GM04504 (cell line): ENCODE measurements at regions not wholly inside any gene's neighbourhood (a gene's known extent, or its start where the extent isn't known, plus 50 kb on each side); places are given as distances from the start of the nearest gene placed in this dataset.
"Not testable (repeated sequence)": the region's sequence is repeated elsewhere in the genome, so short reads cannot be mapped to it uniquely, and the experiment has no call there.

Experiments used
- DNase-seq: peaks from one replicate; pipeline ENCODE4 v3.0.0-alpha.2; 2012; ENCODE audit warnings: low read depth

DNA sequence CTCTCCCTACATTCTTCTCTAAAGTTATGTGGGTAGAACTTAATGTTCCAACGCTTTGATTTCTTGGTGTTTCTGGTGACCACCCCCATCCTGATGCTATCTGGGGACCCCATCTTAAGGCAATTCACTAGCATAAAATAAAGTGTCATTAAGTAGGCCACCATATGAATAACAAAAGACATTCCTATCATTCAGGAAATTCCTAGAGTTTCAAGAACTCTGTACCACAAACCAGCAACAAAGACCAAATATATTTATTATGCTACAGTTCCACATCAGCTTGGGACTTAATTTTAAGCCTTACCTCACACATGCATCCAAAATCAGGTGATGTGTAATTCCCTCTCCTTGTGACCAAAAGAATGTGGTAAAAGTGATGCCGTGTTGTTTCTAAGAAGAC, 254.6 kb upstream of the LRRC4C start:
- DNase-seq = no peak

DNA sequence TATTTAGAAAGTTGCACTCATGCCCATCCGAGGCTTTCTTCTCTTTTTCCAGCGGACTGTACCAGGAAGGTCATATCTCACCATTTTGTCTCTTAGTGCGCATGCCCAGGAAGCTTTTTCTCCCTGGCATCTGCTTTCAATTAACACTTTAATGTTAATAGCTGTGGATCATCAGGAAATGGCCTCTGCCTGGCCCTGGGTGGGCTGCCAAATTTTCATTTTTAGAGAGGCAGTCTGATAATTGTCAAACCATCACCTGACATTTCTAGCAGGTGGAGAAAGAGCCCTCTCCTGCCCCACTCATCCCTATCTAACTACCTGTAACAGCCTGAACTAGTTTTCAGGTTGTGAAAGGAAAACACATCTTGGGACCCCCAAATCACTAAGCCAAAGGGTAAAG, 257.4 kb upstream of the LRRC4C start:
- no peak for DNase-seq

DNA sequence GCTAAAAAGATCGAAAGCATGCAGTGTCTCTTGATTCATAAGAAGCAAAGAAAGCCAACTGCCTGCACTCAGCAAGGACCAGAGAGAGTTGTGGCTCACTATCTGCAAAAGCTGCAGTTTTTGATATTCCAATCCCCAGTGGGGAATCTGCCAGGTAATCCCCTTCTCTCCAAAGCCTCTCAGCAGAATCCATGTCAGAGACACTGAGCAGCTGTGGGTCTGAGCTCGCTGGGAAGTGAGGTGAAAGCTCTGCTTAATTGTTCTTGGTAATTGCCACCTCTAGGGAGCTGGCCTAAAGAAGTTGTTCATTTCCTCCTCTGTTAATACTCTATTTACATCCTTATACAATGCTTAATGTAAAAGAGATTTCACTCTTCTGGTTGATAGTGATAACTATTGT, 261.3 kb upstream of the LRRC4C start:
- DNase-seq = no peak

DNA sequence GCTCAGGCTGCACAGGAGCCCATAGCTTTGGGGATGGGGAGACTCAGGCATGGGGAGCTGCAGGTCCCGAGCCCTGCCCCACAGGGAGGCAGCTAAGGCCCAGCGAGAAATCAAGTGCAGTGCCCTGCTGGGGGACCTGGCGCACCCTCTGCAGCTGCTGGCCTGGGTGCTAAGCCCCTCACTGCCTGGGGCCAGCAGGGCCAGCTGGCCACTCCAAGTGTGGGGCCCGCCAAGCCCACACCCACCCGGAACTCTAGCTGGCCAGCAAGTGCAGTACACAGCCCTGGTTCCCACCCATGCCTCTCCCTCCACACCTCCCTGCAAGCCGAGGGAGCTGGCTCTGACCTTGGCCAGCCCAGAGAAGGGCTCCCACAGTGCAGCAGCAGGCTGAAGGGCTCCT, 268.7 kb upstream of the LRRC4C start:
- not testable (repeated sequence) for DNase-seq

DNA sequence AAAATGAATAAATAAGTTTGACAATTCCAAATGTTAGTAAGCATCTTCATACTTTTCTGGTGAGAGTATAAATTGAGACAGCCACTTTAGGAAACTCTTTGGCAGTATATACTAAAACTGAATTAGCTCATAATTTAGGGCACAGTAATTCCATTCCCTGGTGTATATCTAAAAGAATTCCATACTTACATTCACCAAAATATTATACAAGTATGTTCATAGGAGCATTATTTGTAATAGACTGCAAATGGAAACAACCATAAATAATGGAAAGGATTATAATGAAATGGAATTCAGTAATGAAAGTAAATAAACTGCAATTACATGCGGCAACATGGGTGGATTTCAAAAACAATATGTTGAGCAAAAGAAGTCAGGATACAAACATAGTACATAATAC, 315.8 kb upstream of the LRRC4C start:
- no peak for DNase-seq

DNA sequence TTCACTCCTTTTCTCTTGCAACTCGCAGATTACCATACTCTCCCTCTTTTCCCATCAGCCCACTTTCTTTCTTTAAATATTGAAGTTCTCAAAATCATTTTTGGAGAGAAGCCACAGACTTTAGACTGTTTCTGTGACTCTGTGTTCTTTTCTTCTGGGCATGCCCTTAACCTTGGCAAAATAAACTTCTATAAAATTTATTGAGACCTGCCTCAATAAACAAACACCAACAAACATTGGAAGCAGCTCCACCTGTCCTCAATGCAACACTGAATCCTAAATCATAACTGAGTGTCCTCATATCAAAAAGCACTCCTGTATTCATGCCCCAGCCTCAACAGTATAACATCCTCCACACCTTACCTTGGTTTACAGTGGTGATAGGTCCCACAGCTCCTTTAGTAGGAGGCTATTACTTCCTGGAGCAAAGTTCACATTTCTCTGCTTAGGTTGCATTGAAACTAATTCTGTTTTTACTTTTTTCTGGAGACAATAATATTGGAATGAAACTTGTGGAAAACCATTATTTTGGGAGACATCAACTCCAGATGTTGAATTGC, 320.0 kb upstream of the LRRC4C start:
- DNase-seq = no peak

DNA sequence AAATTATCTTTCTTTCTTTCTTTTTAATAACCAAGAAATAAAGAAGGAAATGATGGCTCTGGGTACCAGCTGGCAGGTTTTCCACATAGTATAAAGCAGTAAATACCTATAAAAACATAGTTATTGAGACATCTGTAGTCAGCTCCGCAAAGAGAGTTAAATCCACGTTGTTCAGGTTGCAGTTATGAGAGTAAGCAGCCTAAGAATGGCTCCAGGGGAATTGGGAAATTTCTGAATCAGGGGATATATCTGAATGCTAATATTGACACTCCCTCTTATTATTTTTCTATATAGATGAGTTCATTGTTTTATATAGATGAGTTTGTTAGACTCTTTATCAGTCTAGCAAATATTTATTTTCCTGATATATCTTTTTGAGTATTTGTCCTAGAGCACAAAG, 322.0 kb upstream of the LRRC4C start:
- no peak for DNase-seq

DNA sequence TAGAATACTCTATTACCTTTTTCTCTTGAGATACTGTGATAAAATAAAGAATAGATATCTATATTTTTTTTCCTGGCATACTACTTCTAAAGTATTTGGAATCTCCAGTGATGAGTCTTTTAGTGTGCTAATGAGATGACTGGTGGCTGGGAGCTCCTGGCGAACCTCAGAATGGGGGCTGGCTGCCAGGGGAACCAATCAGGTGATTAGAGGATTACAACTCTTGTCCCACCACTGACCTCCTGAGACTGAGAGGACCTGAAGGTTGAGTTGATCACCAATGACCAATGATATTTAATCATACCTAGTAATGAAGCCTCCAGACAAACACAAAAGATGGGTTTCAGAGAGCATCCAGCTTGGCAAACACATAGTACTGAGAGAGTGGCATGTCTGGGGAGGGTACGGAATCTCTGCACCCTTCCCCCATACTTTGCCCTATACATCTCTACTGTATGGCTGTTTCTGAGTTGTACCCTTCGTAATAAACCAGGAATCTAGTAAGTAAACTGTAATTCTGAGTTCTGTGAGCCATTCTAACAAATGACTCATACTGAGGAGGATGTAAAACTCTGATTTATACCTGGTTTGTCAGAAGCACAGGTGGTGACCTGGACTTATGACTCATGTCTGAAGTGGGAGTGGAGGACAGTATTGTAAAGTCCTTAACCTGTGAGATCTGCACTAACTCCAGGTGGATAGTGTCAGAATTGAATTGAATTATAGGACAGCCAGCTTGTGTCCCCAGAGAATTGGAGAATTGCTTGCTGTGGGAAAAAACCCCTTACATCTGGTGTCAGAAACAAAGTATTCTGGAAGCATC, 325.3 kb upstream of the LRRC4C start:
- DNase-seq = no peak

DNA sequence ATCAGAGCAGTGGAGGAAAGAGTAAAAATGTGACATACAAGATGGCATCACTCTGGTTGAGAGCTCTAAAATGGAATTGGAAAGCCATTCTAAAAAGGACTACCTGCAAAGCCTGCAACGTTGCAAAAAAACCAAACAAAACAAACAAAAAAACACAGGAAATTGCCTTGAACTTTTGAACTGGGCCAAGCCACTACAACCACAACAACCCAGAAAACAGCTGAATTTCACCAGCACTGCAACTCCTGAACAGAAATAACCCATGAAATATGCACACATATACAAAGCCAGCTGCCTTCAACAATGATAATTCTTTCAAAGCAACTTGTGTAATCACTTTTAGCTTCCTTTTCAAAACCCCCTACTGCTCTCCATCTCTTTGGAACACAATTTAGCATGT, 326.6 kb upstream of the LRRC4C start:
- DNase-seq = no peak

DNA sequence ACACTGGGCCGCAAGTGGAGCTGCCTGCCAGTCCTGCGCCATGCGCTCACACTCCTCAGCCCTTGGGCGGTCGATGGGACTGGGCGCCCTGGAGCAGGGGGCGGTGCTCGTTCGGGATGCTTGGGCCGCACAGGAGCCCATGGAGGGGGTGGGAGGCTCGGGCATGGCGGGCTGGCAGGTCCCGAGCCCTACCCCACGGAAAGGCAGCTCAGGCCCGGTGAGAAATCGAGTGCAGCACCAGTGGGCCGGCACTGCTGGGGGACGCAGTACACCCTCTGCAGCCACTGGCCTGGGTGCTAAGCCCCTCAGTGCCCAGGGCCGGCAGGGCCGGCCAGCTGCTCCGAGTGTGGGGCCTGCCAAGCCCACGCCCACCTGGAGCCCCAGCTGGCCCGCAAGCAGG, 328.7 kb upstream of the LRRC4C start:
- DNase-seq = no peak

DNA sequence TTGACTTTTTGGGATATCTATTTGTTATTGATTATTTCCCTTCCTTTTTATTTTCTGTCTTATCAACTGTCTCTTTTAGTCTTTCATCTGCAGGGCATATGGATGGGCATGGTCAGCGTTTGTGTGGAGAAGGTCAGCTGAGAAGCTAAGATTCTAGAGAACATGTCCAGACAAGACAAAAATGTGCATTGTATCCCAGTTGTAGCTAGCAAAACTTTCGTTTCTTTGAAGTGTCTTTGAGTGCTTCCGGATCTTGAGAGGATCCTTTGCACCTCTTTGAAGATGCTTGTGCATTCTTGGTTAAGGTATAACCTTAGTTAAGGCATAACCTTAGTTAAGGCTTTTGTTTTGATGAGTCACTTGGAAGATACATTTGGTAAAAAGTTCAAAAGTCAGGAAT, 329.9 kb upstream of the LRRC4C start:
- no peak for DNase-seq

DNA sequence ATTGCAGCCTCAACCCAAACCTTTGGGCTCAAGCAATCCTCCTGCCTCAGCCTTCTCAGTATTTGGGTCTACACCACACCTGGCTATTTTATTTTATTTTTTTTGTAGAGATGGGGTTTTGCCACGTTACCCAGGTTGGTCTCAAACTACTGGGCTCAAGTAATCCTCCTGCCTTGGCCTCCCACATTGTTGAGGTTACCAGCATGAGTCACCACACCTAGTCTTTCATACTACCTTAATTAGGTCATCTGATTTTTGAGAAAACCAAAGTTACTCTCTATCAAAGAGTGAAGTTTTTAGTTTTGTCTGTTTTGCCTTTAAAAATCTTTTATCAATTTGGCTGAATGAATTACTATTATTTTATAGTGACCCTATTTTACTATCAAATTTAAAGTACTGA, 335.6 kb upstream of the LRRC4C start:
- no peak for DNase-seq

DNA sequence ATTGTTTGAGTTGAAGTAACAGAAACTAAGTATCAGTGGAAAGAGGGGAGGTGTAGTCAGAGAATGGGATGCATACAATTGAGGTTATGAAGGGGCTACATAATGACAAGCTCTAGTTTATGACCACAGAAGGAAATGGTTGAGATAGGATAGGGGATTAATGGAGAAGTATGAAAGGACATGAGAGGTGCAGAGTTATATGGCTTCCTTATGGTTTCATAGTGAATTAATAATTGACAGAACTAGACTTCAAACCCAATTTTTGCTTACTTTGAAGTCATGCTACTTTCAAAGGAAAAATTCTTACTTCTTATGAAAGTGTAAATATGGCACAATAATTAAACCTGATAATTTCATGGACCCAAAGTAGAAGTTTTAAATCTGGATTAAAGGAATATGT, 340.3 kb upstream of the LRRC4C start:
- no peak for DNase-seq

DNA sequence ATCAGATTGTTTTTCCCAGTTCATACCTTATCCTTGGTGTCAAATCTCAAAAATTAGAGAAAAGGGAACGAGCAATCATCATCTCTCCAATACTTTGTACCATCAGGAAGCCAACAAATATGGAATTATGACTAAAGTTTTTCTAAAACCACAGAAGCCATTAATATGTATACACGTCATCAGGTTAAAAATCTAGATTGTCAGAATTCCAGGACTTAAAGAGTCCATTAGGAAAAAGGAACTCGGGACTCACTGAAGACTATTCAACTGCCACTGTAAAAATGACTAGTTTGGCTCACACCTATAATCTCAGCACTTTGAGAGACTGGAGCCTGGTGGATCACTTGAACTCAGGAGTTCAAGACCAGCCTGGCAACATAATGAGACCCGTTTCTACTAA, 344.4 kb upstream of the LRRC4C start:
- no peak for DNase-seq

DNA sequence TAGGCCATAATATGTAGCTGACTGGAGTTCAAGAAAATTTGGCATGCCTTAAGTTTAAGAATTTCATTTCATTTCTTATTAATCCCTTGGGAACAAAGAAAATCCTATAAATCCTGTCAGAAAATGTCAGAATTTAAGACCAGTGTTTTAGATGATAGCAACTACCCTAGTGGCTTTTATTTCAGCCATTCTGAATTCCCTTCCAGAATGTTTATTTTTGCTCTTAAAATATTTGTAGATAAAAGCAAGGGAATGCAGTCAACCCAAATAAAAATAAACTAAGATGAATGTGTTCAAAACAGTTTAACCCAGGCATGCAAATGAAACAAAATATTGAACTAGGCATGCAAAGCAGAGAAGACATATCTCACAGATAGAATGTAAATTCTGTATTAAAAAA, 356.9 kb upstream of the LRRC4C start:
- no peak for DNase-seq

DNA sequence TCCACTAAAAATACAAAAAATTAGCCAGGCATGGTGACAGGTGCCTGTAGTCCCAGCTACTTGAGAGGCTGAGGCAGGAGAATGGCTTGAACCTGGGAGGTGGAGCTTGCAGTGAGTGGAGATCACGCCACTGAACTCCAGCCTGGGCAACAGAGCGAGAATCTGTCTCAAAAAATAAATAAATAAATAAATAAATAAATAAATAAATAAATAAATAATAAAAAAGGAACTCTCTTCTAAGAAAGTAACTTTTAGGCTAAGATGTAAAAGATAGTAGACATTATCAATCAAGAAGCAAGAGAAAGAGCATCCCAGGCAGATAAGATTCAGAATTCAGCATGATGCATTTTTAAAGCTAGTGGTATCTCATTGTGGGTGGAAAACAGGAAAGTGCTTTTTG, 364.8 kb upstream of the LRRC4C start:
- not testable (repeated sequence) for DNase-seq

DNA sequence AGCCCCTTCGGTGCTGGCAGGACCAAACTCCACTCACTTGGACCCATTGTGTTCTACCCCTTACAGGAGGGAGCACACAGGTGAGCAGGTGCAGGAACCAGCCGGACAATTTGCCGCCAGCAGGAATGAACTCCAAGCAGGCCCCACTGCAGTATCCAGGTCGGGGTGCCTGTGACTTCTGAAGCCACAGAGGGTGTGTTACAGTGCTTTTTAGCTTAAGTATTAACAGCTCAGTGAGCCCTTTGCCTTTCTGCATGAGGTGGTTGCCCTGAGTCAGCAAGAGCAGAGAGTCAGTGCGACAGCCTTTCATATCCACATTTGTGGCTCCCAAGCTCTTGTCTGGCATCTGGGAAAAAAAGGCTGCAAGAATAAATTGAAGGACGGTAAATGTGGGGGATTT, 366.6 kb upstream of the LRRC4C start:
- no peak for DNase-seq

DNA sequence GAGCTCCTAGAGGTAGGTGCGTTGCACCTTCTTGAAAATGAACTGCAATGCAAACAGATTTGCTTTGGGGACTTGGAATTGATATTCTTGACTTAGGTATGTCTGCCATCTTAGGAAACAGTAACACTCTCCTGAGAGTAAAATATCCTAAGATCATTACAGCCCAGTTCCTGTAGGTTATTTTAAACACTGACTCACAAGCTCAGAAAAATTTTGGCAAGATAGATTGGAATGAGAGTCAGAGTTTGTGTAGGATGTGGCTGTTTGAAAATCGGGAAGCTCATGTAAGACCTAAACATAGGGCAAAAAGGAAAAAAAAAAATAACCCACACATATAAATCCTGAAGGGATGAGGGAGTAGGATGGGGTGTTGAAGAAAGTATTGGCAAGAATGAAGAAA, 377.0 kb upstream of the LRRC4C start:
- DNase-seq = no peak

DNA sequence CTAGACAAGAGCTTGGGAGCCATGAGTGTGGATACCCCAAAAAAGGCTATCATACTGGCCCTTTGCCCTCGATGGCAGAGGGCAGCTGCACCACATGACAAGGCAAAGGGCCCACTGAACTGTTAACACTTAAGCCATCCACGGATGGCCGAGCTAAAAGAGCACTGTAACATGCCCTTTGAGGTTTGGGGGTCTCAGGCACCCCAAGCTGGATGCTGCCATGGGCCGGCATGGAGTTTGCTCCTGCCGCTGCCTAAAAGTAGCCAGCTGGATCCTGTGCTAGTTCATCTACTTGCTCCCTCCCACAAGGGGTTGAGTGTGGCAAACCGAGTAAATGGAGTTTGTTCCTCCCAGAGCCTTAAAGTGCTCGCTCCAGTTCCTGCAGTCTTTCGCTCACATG, 383.2 kb upstream of the LRRC4C start:
- DNase-seq = no peak

DNA sequence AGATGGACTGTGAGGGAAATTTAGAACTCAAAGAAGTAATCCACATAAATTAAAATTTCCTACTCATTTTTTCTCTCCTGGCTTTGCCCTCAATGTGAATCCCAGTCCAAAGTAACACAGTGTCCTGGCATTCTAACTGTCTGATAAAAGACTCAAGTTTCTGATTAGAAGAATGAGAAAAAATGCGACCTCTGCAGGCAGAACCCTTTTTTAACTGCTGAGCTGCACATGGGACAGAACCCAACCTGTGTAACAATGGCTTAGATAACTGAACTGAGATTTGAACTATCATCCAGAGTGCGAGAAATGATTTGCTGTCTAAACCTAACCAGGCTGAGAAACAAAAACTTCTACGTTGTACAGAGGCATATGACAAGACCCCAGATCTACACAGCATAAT, 385.6 kb upstream of the LRRC4C start:
- no peak for DNase-seq

DNA sequence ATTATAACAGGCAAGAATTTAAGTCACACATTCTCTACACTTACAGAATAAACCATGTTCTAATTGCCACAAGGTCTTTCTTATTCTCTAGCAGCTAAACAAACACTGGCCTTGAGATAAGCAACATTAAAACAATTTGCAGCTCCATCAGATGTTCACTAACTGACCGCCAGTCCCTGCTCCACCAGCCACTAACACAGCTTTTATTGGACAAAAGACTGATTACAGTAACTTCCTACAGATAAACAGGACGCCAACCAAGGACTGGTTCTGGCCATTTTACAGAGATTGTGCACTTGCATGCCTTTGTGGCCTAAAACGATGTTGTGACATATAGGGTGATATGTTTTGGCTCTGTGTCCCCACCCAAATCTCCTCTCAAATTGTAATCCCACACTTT, 388.9 kb upstream of the LRRC4C start:
- DNase-seq = no peak

DNA sequence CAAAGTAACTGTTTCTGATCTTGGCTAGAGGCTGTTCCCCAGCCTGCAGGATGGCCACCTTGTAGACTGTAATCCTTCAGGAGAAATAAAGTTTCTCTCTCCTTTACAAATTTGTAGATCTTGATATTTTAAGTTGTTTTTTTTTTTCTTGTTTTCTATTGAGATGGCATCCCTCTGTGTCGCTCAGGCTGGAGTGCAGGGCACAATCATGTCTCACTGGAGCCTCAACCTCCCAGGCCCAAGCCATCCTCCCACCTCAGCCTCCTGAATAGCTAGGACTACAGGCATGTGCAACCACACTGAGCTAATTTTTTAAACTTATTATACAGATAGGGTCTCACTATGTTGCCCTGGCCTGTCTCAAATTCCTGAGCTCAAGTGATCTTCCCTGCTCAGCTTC, 389.8 kb upstream of the LRRC4C start:
- DNase-seq = no peak

DNA sequence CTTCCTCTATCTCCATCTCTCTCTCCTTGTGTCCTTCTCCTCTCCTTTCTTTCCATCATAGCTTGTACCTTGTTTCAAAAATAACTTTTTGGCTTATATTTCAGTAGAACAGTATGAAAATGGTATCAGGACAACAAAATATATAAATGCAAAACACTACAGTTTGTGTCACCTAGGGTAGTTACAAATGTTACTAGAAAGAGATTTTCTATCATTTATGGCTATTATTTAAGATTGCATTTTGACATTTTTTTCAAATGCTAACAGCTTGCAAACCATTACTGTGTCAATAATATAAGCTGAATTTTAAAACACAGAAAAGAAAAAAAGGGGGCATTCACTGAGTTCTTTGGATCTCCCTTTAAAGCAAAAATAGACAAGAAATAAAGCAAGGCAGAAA, 392.3 kb upstream of the LRRC4C start:
- DNase-seq = no peak

DNA sequence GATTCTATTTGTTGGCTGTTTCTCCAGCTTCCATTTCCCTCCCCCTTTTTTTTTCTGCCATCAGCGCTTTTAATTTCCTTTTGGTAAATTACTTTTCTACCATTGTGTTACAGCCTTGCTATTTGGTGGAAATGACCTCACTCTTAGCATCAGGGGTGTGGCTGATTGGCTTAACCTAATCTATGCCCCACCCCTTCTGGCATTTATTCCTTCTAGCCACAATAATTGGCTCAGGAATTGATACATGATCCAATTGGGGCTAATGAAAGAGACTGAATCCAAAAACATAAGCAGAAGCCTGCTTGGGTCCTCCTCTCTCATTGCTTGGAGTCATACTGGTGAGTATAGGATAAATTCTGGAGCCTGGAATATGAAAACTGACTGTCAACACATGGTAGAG, 402.4 kb upstream of the LRRC4C start:
- DNase-seq = no peak
